Liver (tissue), 3 donors: ENCODE measurements at regions not wholly inside any gene's neighbourhood (a gene's known extent, or its start where the extent isn't known, plus 50 kb on each side); places are given as distances from the start of the nearest gene placed in this dataset.

Experiments
- FOXA1 ChIP-seq: IDR thresholded peaks from 2 replicates; pipeline ENCODE4 v1.6.1; 2016; ENCODE audit warnings: antibody characterized with exemption
- TAF1 ChIP-seq: conservative IDR thresholded peaks from 2 replicates; pipeline ENCODE4 v1.6.1; 2016; ENCODE audit warnings: antibody characterized with exemption, mild to moderate bottlenecking
- YY1 ChIP-seq: IDR thresholded peaks from 2 replicates; pipeline ENCODE4 v1.6.1; 2016; ENCODE audit warnings: antibody characterized with exemption, mild to moderate bottlenecking
- TF ChIP-seq, protein P1 (sequence below): fragments of 150-350 bp; IDR thresholded peaks from 2 replicates; pipeline ENCODE4 v1.5.1; 2017; ENCODE audit warnings: improper control_type of control experiment, low read depth, low read length; ENCODE audit not compliant: missing input control
- donor health status: healthy.
- donor health status: healthy.

DNA sequence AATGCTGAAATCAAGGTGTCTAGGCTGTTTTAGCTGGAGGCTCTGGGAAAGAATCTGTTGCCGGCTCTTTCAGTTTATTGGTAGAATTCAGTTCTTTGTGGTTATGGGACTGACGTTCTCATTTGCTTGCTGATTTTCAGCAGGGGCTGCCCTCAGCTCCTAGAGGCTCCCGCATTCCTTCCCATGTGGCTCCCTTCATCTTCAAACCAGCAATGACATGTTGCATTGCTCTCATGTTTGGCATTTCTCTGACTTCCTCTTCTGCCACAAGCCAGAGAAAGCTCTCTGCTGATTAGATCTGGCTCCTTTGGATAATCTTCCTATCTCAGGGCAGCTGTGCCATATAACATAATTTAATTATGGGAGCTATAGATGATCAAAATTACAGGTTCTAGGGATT lies 360.3 kb downstream of the LRRC70 start:
- TF ChIP-seq, protein P1, sequence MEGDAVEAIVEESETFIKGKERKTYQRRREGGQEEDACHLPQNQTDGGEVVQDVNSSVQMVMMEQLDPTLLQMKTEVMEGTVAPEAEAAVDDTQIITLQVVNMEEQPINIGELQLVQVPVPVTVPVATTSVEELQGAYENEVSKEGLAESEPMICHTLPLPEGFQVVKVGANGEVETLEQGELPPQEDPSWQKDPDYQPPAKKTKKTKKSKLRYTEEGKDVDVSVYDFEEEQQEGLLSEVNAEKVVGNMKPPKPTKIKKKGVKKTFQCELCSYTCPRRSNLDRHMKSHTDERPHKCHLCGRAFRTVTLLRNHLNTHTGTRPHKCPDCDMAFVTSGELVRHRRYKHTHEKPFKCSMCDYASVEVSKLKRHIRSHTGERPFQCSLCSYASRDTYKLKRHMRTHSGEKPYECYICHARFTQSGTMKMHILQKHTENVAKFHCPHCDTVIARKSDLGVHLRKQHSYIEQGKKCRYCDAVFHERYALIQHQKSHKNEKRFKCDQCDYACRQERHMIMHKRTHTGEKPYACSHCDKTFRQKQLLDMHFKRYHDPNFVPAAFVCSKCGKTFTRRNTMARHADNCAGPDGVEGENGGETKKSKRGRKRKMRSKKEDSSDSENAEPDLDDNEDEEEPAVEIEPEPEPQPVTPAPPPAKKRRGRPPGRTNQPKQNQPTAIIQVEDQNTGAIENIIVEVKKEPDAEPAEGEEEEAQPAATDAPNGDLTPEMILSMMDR: no peak
- TF ChIP-seq YY1 (no peak), TAF1 (no peak), FOXA1 (no peak)
